DND-41 (cell line): ENCODE measurements at regions not wholly inside any gene's neighbourhood (a gene's known extent, or its start where the extent isn't known, plus 50 kb on each side); places are given as distances from the start of the nearest gene placed in this dataset.

Experiments
- CTCF ChIP-seq: IDR thresholded peaks from 2 replicates; pipeline ENCODE4 v1.5.1; 2012; ENCODE audit warnings: borderline replicate concordance, low read length, moderate library complexity, mild to moderate bottlenecking; ENCODE audit not compliant: poor library complexity, severe bottlenecking; ENCODE audit errors: extremely low read depth
- EZH2 ChIP-seq: IDR thresholded peaks from 3 replicates; pipeline ENCODE4 v1.6.1; 2012; ENCODE audit warnings: borderline replicate concordance, low read depth, mild to moderate bottlenecking, moderate library complexity, low read length, inconsistent platforms; ENCODE audit not compliant: severe bottlenecking

- TF ChIP-seq CTCF, result no peak
- no peak for TF ChIP-seq EZH2
Observed at GRCh38 chr6:106033806-106034205, 52.3 kb upstream of the PRDM1 start.
